Activated CD8-positive, alpha-beta memory T cell treated with anti-CD3 and anti-CD28 coated beads for 1 hour (primary cell): ENCODE measurements at regions not wholly inside any gene's neighbourhood (a gene's known extent, or its start where the extent isn't known, plus 50 kb on each side); places are given as distances from the start of the nearest gene placed in this dataset.

Experiments
- DNase-seq, 2 donors: peaks; one replicate each; pipeline ENCODE4 v3.0.0-alpha.2; 2020; ENCODE audit warnings: low read depth in 1 of 2; ENCODE audit errors: extremely low read depth in 1 of 2

GRCh38 chr13:83229574-83230305, 652.5 kb downstream of the SLITRK1 start:
- no peak for DNase-seq

- no peak for DNase-seq
These were observed 658.7 kb downstream of the SLITRK1 start for GRCh38 chr13:83223546-83223945.

GRCh38 chr13:83221813-83222241, 660.4 kb downstream of the SLITRK1 start:
- no peak for DNase-seq

GRCh38 chr13:83221256-83221655, 661.0 kb downstream of the SLITRK1 start:
- DNase-seq, result no peak

- DNase-seq, result no peak
These were observed 662.0 kb downstream of the SLITRK1 start for GRCh38 chr13:83220241-83220640.

- no peak for DNase-seq
These were observed 662.4 kb downstream of the SLITRK1 start for GRCh38 chr13:83219832-83220231.

- DNase-seq, result no peak
These were observed 665.6 kb downstream of the SLITRK1 start for GRCh38 chr13:83216479-83217245.

- DNase-seq, result no peak
These were observed 666.6 kb downstream of the SLITRK1 start for GRCh38 chr13:83215627-83216026.

- DNase-seq, result no peak
These were observed 667.8 kb downstream of the SLITRK1 start for GRCh38 chr13:83214452-83214851.

- DNase-seq, result no peak
These were observed 671.0 kb downstream of the SLITRK1 start for GRCh38 chr13:83211301-83211700.

- DNase-seq, result no peak
These were observed 677.4 kb downstream of the SLITRK1 start for GRCh38 chr13:83204886-83205285.

- DNase-seq, result no peak
These were observed 680.8 kb downstream of the SLITRK1 start for GRCh38 chr13:83201506-83201905.

GRCh38 chr13:83197316-83197715, 685.0 kb downstream of the SLITRK1 start:
- no peak for DNase-seq

- DNase-seq, result no peak
These were observed 692.3 kb downstream of the SLITRK1 start for GRCh38 chr13:83190020-83190419.

- DNase-seq, result no peak
These were observed 697.5 kb downstream of the SLITRK1 start for GRCh38 chr13:83184819-83185218.

- DNase-seq, result no peak
These were observed 698.2 kb downstream of the SLITRK1 start for GRCh38 chr13:83184150-83184475.

- DNase-seq, result no peak
These were observed 698.7 kb downstream of the SLITRK1 start for GRCh38 chr13:83183439-83184149.

GRCh38 chr13:83182845-83183244, 699.4 kb downstream of the SLITRK1 start:
- DNase-seq, result no peak

GRCh38 chr13:83178008-83178407, 704.3 kb downstream of the SLITRK1 start:
- no peak for DNase-seq

GRCh38 chr13:83168590-83168989, 713.7 kb downstream of the SLITRK1 start:
- no peak for DNase-seq

- DNase-seq, result no peak
These were observed 715.1 kb downstream of the SLITRK1 start for GRCh38 chr13:83167203-83167602.

- DNase-seq, result no peak
These were observed 715.7 kb downstream of the SLITRK1 start for GRCh38 chr13:83166550-83166949.
